ENCODE measurements at regions not wholly inside any gene's neighbourhood (a gene's known extent, or its start where the extent isn't known, plus 50 kb on each side); places are given as distances from the start of the nearest gene placed in this dataset.

GRCh38 chr12:77549383-77550128, 281.1 kb upstream of the NAV3 start:
- Histone ChIP-seq H3K27ac (no peak overlapping the region), H3K4me1 (no peaks in the 10 kb centered on the region), H3K9me3 (no peaks in the 10 kb centered on the region), H3K27me3 (no peaks in the 10 kb centered on the region), H3K4me3 (replicated peaks in 1 of 3) (no peak overlapping the region), H3K36me3 (no peaks in the 10 kb centered on the region)
- WGBS, 2 donors: 54 to 60% methylated on average over 3 of the region's 3 CpGs
- intact Hi-C loops (cut with DNase I): no loop called here
- no peak for DNase-seq
- TF ChIP-seq POLR2A (IDR thresholded peaks at IDR 0.05) (no peak), CTCF (IDR thresholded peaks at IDR 0.05) (no peak)

- H3K9me3 ChIP-seq: no peaks in the 10 kb centered on the region
- intact Hi-C loops (cut with DNase I): no loop called here
- DNase-seq: no peak
- 83 to 96% methylated on average over 1 of the region's 1 CpG for WGBS, 2 donors
- no peaks in the 10 kb centered on the region for H3K36me3 ChIP-seq
- no peak overlapping the region for H3K4me3 ChIP-seq (replicated peaks in 1 of 3)
- H3K4me1 ChIP-seq: no peaks in the 10 kb centered on the region
- H3K27me3 ChIP-seq: no peaks in the 10 kb centered on the region
- H3K27ac ChIP-seq: no peak overlapping the region
- TF ChIP-seq CTCF (IDR thresholded peaks at IDR 0.05): no peak
- no peak for TF ChIP-seq POLR2A (IDR thresholded peaks at IDR 0.05)
Measured at GRCh38 chr12:77548797-77549196, 281.9 kb upstream of the NAV3 start.

DNA sequence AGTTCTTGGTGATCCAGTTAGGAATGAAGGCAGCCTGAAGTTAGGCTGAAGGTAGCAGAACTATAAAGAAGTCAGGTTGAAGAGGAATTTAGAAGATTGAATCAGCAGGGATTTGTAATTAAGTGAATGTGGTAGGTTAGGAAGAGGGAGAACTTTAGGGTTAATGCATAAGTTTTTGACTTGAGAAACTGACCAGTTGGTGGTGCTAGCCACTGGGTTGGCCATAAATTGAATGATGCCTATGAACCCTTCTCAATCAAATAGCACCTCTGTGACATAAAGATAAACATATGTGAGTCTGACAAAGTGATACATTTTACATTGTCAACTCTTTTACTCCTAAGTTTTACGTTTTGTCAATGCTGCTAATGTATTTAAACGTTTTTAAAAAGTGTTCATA, 290.6 kb upstream of the NAV3 start:
- Histone ChIP-seq H3K4me1 (no peaks in the 10 kb centered on the region), H3K27ac (no peak overlapping the region), H3K9me3 (no peaks in the 10 kb centered on the region), H3K36me3 (no peaks in the 10 kb centered on the region), H3K27me3 (no peaks in the 10 kb centered on the region), H3K4me3 (replicated peaks in 1 of 3) (no peak overlapping the region)
- intact Hi-C loops (cut with DNase I): no loop called here
- TF ChIP-seq CTCF (IDR thresholded peaks at IDR 0.05) (no peak), POLR2A (IDR thresholded peaks at IDR 0.05) (no peak)
- no peak for DNase-seq
- WGBS, 2 donors: 56 to 60% methylated on average over 2 of the region's 2 CpGs

DNA sequence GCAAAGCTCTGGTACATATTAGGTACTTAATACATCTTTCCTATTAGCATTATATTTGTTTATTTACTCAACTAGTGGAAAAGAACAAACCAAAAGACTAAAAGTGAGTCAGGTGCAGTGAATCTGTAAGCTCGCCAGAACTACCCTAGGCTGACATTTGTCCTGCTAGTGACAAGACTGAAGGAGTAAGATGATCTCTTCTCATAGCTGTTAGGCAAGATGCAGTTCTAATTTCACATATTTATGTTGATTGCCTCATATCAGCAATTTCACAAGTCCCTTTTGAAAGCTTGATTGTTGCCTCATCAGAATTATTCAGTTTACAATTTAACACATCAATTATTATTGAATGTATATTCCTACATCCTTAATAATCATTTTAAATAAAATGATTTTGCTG, 293.0 kb upstream of the NAV3 start:
- Histone ChIP-seq H3K36me3 (no peaks in the 10 kb centered on the region), H3K4me3 (replicated peaks in 1 of 3) (no peak overlapping the region), H3K27ac (no peak overlapping the region), H3K9me3 (no peaks in the 10 kb centered on the region), H3K4me1 (no peaks in the 10 kb centered on the region), H3K27me3 (no peaks in the 10 kb centered on the region)
- intact Hi-C loops (cut with DNase I): no loop called here
- no peak for DNase-seq
- no peak for TF ChIP-seq CTCF (IDR thresholded peaks at IDR 0.05)
- TF ChIP-seq POLR2A (IDR thresholded peaks at IDR 0.05): no peak
- WGBS, 2 donors: 88 to 93% methylated on average over 1 of the region's 1 CpG

DNA sequence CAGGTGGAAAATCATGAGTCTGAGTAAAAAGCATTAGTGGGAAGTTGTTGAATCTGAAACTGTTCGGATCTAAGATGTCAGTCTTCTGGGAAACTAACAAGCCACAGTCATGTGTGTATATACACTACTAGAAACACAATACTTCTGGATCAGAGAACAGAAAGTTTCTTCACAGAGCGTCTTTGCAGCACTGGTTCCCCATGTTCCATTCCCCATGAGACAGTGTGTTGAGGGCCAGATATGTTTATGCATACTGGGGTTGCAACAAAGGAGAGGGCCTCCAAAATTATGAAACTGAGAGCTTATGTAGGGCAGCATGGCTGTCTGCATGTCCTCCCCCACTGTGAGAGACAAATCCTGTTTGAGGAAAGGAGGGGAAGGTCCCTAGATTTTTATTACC, 295.0 kb upstream of the NAV3 start:
- Histone ChIP-seq H3K27me3 (no peaks in the 10 kb centered on the region), H3K27ac (no peak overlapping the region), H3K4me3 (replicated peaks in 1 of 3) (no peak overlapping the region), H3K36me3 (no peaks in the 10 kb centered on the region), H3K4me1 (no peaks in the 10 kb centered on the region), H3K9me3 (no peaks in the 10 kb centered on the region)
- intact Hi-C loops (cut with DNase I): no loop called here
- TF ChIP-seq CTCF (IDR thresholded peaks at IDR 0.05): no peak
- no peak for TF ChIP-seq POLR2A (IDR thresholded peaks at IDR 0.05)
- 85 to 93% methylated on average over 2 of the region's 2 CpGs for WGBS, 2 donors
- DNase-seq: no peak

Data from thyroid gland (tissue), 4 donors.